Stimulated activated CD4-positive, alpha-beta T cell treated with anti-CD3 and anti-CD28 coated beads, Interleukin-4, amount 100 ng/mL, for 4 hours (primary cell): ENCODE measurements at regions not wholly inside any gene's neighbourhood (a gene's known extent, or its start where the extent isn't known, plus 50 kb on each side); places are given as distances from the start of the nearest gene placed in this dataset.

ENCODE experiments used
- DNase-seq, 2 experiments: peaks; one replicate each; pipeline ENCODE4 v3.0.0-alpha.2; 2020

- DNase-seq, result no peak
Observed at GRCh38 chr13:40476175-40476958, 190.1 kb downstream of the FOXO1 start.

- no peak for DNase-seq
Observed at GRCh38 chr13:40477623-40478608, 188.5 kb downstream of the FOXO1 start.

GRCh38 chr13:40478775-40479174 lies 187.7 kb downstream of the FOXO1 start:
- no peak for DNase-seq

GRCh38 chr13:40479196-40479845 lies 187.1 kb downstream of the FOXO1 start:
- DNase-seq, result no peak

- no peak for DNase-seq
Observed at GRCh38 chr13:40480012-40480914, 186.2 kb downstream of the FOXO1 start.

- no peak for DNase-seq
Observed at GRCh38 chr13:40480915-40481516, 185.4 kb downstream of the FOXO1 start.

GRCh38 chr13:40483601-40484000 lies 182.8 kb downstream of the FOXO1 start:
- no peak for DNase-seq

- DNase-seq, result peak in 1 of 2 experiments; percentile 18
Observed at GRCh38 chr13:40484101-40484800, 182.2 kb downstream of the FOXO1 start.

GRCh38 chr13:40484974-40485373 lies 181.5 kb downstream of the FOXO1 start:
- no peak for DNase-seq

GRCh38 chr13:40485611-40486517 lies 180.6 kb downstream of the FOXO1 start:
- peak; percentile 43 to 66 for DNase-seq

- no peak for DNase-seq
Observed at GRCh38 chr13:40486518-40487163, 179.8 kb downstream of the FOXO1 start.

GRCh38 chr13:40488869-40489391 lies 177.5 kb downstream of the FOXO1 start:
- DNase-seq, result no peak

GRCh38 chr13:40490086-40490758 lies 176.2 kb downstream of the FOXO1 start:
- DNase-seq, result peak in 1 of 2 experiments; percentile 48

- no peak for DNase-seq
Observed at GRCh38 chr13:40492511-40492910, 173.9 kb downstream of the FOXO1 start.

GRCh38 chr13:40494513-40494912 lies 171.9 kb downstream of the FOXO1 start:
- DNase-seq, result no peak

- DNase-seq, result no peak
Observed at GRCh38 chr13:40494946-40495620, 171.4 kb downstream of the FOXO1 start.

- no peak for DNase-seq
Observed at GRCh38 chr13:40495621-40496001, 170.8 kb downstream of the FOXO1 start.
